ENCODE measurements at regions not wholly inside any gene's neighbourhood (a gene's known extent, or its start where the extent isn't known, plus 50 kb on each side); places are given as distances from the start of the nearest gene placed in this dataset.

DNA sequence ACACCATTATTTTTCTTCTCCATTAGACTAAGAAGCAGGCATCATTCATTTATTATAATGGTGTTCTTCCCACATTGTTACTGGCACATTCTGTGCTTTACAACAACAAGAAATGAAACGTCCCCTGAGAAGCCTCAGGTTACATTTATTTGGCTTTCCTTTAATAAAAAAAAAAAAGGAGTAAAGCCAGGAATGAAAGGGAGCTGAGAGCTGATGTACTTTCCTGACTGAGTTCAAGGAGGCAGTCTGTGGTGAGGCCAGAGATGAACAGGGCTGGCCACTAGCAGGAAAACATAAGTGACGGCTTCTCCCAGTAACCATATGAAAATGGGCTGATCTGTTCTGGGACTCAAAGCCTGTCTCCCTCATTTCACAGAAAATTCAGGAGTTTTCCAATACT, 742.1 kb downstream of the MAFB start:
- TF ChIP-seq, protein P1, sequence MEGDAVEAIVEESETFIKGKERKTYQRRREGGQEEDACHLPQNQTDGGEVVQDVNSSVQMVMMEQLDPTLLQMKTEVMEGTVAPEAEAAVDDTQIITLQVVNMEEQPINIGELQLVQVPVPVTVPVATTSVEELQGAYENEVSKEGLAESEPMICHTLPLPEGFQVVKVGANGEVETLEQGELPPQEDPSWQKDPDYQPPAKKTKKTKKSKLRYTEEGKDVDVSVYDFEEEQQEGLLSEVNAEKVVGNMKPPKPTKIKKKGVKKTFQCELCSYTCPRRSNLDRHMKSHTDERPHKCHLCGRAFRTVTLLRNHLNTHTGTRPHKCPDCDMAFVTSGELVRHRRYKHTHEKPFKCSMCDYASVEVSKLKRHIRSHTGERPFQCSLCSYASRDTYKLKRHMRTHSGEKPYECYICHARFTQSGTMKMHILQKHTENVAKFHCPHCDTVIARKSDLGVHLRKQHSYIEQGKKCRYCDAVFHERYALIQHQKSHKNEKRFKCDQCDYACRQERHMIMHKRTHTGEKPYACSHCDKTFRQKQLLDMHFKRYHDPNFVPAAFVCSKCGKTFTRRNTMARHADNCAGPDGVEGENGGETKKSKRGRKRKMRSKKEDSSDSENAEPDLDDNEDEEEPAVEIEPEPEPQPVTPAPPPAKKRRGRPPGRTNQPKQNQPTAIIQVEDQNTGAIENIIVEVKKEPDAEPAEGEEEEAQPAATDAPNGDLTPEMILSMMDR (IDR thresholded peaks at IDR 0.05; ENCODE audit: insufficient read depth, low read length), result no peak
- TF ChIP-seq, protein P2, sequence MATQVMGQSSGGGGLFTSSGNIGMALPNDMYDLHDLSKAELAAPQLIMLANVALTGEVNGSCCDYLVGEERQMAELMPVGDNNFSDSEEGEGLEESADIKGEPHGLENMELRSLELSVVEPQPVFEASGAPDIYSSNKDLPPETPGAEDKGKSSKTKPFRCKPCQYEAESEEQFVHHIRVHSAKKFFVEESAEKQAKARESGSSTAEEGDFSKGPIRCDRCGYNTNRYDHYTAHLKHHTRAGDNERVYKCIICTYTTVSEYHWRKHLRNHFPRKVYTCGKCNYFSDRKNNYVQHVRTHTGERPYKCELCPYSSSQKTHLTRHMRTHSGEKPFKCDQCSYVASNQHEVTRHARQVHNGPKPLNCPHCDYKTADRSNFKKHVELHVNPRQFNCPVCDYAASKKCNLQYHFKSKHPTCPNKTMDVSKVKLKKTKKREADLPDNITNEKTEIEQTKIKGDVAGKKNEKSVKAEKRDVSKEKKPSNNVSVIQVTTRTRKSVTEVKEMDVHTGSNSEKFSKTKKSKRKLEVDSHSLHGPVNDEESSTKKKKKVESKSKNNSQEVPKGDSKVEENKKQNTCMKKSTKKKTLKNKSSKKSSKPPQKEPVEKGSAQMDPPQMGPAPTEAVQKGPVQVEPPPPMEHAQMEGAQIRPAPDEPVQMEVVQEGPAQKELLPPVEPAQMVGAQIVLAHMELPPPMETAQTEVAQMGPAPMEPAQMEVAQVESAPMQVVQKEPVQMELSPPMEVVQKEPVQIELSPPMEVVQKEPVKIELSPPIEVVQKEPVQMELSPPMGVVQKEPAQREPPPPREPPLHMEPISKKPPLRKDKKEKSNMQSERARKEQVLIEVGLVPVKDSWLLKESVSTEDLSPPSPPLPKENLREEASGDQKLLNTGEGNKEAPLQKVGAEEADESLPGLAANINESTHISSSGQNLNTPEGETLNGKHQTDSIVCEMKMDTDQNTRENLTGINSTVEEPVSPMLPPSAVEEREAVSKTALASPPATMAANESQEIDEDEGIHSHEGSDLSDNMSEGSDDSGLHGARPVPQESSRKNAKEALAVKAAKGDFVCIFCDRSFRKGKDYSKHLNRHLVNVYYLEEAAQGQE (IDR thresholded peaks at IDR 0.05; ENCODE audit: insufficient replicate concordance, low read depth), result no peak
- no peak for TF ChIP-seq POLR2AphosphoS5 (IDR thresholded peaks at IDR 0.05; ENCODE audit: low read depth)
- TF ChIP-seq GABPA (IDR thresholded peaks at IDR 0.05; ENCODE audit: low read depth), result no peak
- TF ChIP-seq SPI1 (IDR thresholded peaks at IDR 0.05; ENCODE audit: borderline replicate concordance, low read depth), result no peak
